ENCODE measurements at regions not wholly inside any gene's neighbourhood (a gene's known extent, or its start where the extent isn't known, plus 50 kb on each side); places are given as distances from the start of the nearest gene placed in this dataset.

GRCh38 chr16:13324851-13325250 is 423.5 kb downstream of the SHISA9 start:
- TF ChIP-seq CTCF (IDR thresholded peaks at IDR 0.05) (no peak), POLR2A (IDR thresholded peaks at IDR 0.05) (no peak), POLR2AphosphoS5 (IDR thresholded peaks at IDR 0.05) (no peak)

All from stomach (tissue), 4 donors.